Left colon (tissue), 2 donors: ENCODE measurements at regions not wholly inside any gene's neighbourhood (a gene's known extent, or its start where the extent isn't known, plus 50 kb on each side); places are given as distances from the start of the nearest gene placed in this dataset.
"Not testable (repeated sequence)": the region's sequence is repeated elsewhere in the genome, so short reads cannot be mapped to it uniquely, and the experiment has no call there.

Source experiments
- ATAC-seq: fragments of 200-7000 bp; cut with Tn5 transposase; one replicate; pipeline ENCODE4 v1.9.1; 2020; ENCODE audit warnings: mild to moderate bottlenecking, moderate library complexity
- DNase-seq, 2 donors: peaks; one replicate each; pipeline ENCODE4 v3.0.0-alpha.2; 2020
- intact Hi-C, 2 donors: fragments of 100-400 bp; cut with DNase I in 1 of 2; cut with micrococcal nuclease in 1 of 2; formaldehyde crosslinking; loops; one replicate each; pipeline versions ENCODE4 v1.11.2 to v1.14.0; 2022; cut with DNase I, micrococcal nuclease
- donor health status: DM: no; HTN: no; CAD: no.
- donor health status: DM: yes; HTN: yes; CAD: no.

GRCh38 chr2:57674025-57674424 is 372.6 kb upstream of the VRK2 start:
- no peak for ATAC-seq
- intact Hi-C loops: no loop called here
- no peak for DNase-seq

GRCh38 chr2:57674743-57675142 is 371.9 kb upstream of the VRK2 start:
- ATAC-seq (no peak), DNase-seq (no peak)
- intact Hi-C loops: no loop called here

- DNase-seq (no peak), ATAC-seq (no peak)
- intact Hi-C loops: no loop called here
Observed at GRCh38 chr2:57677296-57677695, 369.3 kb upstream of the VRK2 start.

- intact Hi-C loops: no loop called here
- no peak for ATAC-seq
- DNase-seq: no peak
Observed at GRCh38 chr2:57681650-57682049, 365.0 kb upstream of the VRK2 start.

GRCh38 chr2:57685032-57685431 is 361.6 kb upstream of the VRK2 start:
- intact Hi-C loops: no loop called here
- no peak for ATAC-seq
- no peak for DNase-seq

GRCh38 chr2:57692395-57692794 is 354.2 kb upstream of the VRK2 start:
- DNase-seq (no peak), ATAC-seq (no peak)
- intact Hi-C loops: no loop called here

- ATAC-seq (no peak), DNase-seq (no peak)
- intact Hi-C loops: no loop called here
Observed at GRCh38 chr2:57693177-57693576, 353.4 kb upstream of the VRK2 start.

GRCh38 chr2:57693965-57694364 is 352.6 kb upstream of the VRK2 start:
- intact Hi-C loops: no loop called here
- ATAC-seq: no peak
- DNase-seq: no peak

GRCh38 chr2:57696016-57696415 is 350.6 kb upstream of the VRK2 start:
- intact Hi-C loops: no loop called here
- no peak for DNase-seq
- no peak for ATAC-seq

GRCh38 chr2:57698392-57698791 is 348.2 kb upstream of the VRK2 start:
- DNase-seq (no peak), ATAC-seq (no peak)
- intact Hi-C loops: no loop called here

- intact Hi-C loops: no loop called here
- ATAC-seq (no peak), DNase-seq (no peak)
Observed at GRCh38 chr2:57698935-57699449, 347.6 kb upstream of the VRK2 start.

- intact Hi-C loops: no loop called here
- DNase-seq (no peak), ATAC-seq (no peak)
Observed at GRCh38 chr2:57701391-57701791, 345.2 kb upstream of the VRK2 start.

GRCh38 chr2:57703407-57703806 is 343.2 kb upstream of the VRK2 start:
- no peak for ATAC-seq
- intact Hi-C loops: no loop called here
- no peak for DNase-seq

GRCh38 chr2:57707794-57708193 is 338.8 kb upstream of the VRK2 start:
- ATAC-seq, intact Hi-C loops, DNase-seq: not testable (repeated sequence)

GRCh38 chr2:57711991-57712390 is 334.6 kb upstream of the VRK2 start:
- intact Hi-C loops: no loop called here
- DNase-seq (no peak), ATAC-seq (no peak)

GRCh38 chr2:57720728-57721627 is 325.6 kb upstream of the VRK2 start:
- intact Hi-C loops: no loop called here
- DNase-seq (peak in 1 of 2 donors; percentile 10), ATAC-seq (peak; percentile 60)

GRCh38 chr2:57725337-57725947 is 321.2 kb upstream of the VRK2 start:
- ATAC-seq: no peak
- intact Hi-C loops: no loop called here
- DNase-seq: no peak

GRCh38 chr2:57726294-57726693 is 320.3 kb upstream of the VRK2 start:
- intact Hi-C loops: no loop called here
- DNase-seq: no peak
- no peak for ATAC-seq

- DNase-seq (no peak), ATAC-seq (no peak)
- intact Hi-C loops: no loop called here
Observed at GRCh38 chr2:57728691-57729090, 317.9 kb upstream of the VRK2 start.

- DNase-seq: no peak
- ATAC-seq: no peak
- intact Hi-C loops: no loop called here
Observed at GRCh38 chr2:57733956-57734355, 312.6 kb upstream of the VRK2 start.
